SU-DHL-6 (cell line): ENCODE measurements at regions not wholly inside any gene's neighbourhood (a gene's known extent, or its start where the extent isn't known, plus 50 kb on each side); places are given as distances from the start of the nearest gene placed in this dataset.

Source experiments
- H2AFZ ChIP-seq: fragments of 200-600 bp; sonication (generic); 2 replicates; pipeline ENCODE4 v1.6.1; 2014; ENCODE audit warnings: low read depth, mild to moderate bottlenecking, moderate library complexity, mixed read lengths, antibody characterized with exemption, low read length; ENCODE audit not compliant: severe bottlenecking
- H3F3A ChIP-seq: fragments of 200-600 bp; shearing (Covaris generic); 2 replicates; pipeline ENCODE4 v1.6.0; 2016; ENCODE audit warnings: antibody characterized with exemption, mild to moderate bottlenecking; ENCODE audit not compliant: insufficient read depth
- H3K27ac ChIP-seq: fragments of 200-600 bp; sonication (generic); 2 replicates; pipeline ENCODE4 v1.5.1; 2016; ENCODE audit warnings: low read depth, mild to moderate bottlenecking, low read length, moderate library complexity, mixed read lengths
- H3K27me3 ChIP-seq: fragments of 200-600 bp; sonication (generic), shearing (Covaris generic); 2 replicates; pipeline ENCODE4 v1.6.0; 2014; ENCODE audit warnings: mild to moderate bottlenecking, low read length
- H3K36me3 ChIP-seq: fragments of 200-600 bp; sonication (generic); 2 replicates; pipeline ENCODE4 v1.6.1; 2014; ENCODE audit warnings: mild to moderate bottlenecking, low read length, mixed read lengths
- H3K4me2 ChIP-seq: fragments of 300-600, 200-600 bp; shearing (Covaris generic), sonication (generic); 2 replicates; pipeline ENCODE4 v1.6.0; 2014; ENCODE audit warnings: low read length, low read depth, mild to moderate bottlenecking; ENCODE audit not compliant: poor library complexity, severe bottlenecking
- H3K4me3 ChIP-seq: fragments of 200-600 bp; sonication (generic); 2 replicates; pipeline ENCODE4 v1.5.1; 2014; ENCODE audit warnings: antibody characterized with exemption, low read length, mild to moderate bottlenecking, mixed read lengths; ENCODE audit not compliant: insufficient read depth, poor library complexity, severe bottlenecking
- H3K79me2 ChIP-seq: fragments of 200-600 bp; sonication (generic); 2 replicates; pipeline ENCODE4 v1.6.1; 2014; ENCODE audit warnings: mild to moderate bottlenecking, low read length, moderate library complexity; ENCODE audit not compliant: insufficient read depth
- H3K9ac ChIP-seq: fragments of 200-600 bp; sonication (generic); 2 replicates; pipeline ENCODE4 v1.7.0; 2014; ENCODE audit warnings: mild to moderate bottlenecking, low read length
- H3K9me2 ChIP-seq: fragments of 200-600 bp; sonication (generic); replicated peaks from 2 replicates; pipeline ENCODE4 v1.6.1; 2014; ENCODE audit warnings: low read length; ENCODE audit not compliant: insufficient read depth
- H3K9me3 ChIP-seq: fragments of 200-600 bp; sonication (generic); 2 replicates; pipeline ENCODE4 v1.6.1; 2014; ENCODE audit warnings: low read length, mixed read lengths; ENCODE audit not compliant: insufficient read depth
- H4K20me1 ChIP-seq: fragments of 200-600 bp; sonication (generic); 2 replicates; pipeline ENCODE4 v1.6.1; 2014; ENCODE audit warnings: low read depth, mild to moderate bottlenecking, antibody characterized with exemption, low read length, moderate library complexity, mixed read lengths
- EZH2phosphoT487 ChIP-seq: fragments of 200-600 bp; sonication (generic), shearing (Covaris generic); conservative IDR thresholded peaks from 2 replicates; pipeline ENCODE4 v1.6.1; 2018; ENCODE audit warnings: mild to moderate bottlenecking, antibody characterized with exemption, low read length, moderate library complexity, mixed read lengths
- TF ChIP-seq, protein P1 (sequence below): fragments of 200-600 bp; sonication (generic); IDR thresholded peaks from one replicate; pipeline ENCODE4 v1.5.1; 2017; ENCODE audit warnings: antibody characterized with exemption, mild to moderate bottlenecking, low read length, moderate library complexity; ENCODE audit not compliant: insufficient read depth, poor library complexity, severe bottlenecking

DNA sequence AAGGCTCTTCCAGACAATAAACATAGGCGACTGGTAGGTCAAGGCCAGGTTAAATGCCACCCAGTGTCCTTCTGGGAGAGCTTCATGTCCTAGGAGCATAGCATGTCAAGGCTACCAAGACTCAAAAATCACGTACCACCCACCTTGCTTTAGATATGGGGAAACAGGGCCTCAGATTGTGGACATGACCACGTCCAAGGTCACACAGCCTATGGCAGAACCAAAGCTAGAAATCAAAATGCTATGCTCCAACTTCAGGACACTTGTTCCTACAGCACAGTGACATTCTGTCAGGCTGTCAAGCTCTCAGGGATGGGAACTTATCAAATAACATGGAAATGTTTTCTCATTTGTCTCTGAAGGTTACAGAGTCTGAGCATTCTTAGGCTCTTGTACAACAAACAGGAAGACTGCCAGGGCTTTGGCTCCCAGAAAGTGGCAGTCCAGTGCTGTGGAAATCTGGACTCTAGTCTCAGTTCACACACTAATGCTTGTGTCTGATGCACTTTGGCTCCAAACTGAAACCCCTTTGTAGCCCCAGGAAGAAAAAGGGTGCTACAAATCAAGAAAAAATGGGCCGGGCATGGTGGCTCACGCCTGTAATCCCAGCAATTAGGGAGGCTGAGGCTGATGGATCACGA is 170.4 kb upstream of the LPP start:
- no peak overlapping the region for H2AFZ ChIP-seq
- H3K9ac ChIP-seq: peak overlapping the region; percentile 76
- H3K9me2 ChIP-seq: no peaks in the 10 kb centered on the region
- H3K4me3 ChIP-seq: no peak overlapping the region
- H4K20me1 ChIP-seq: no peaks in the 10 kb centered on the region
- peak overlapping the region; percentile 100 for H3K27ac ChIP-seq
- H3K36me3 ChIP-seq: no peaks in the 10 kb centered on the region
- H3K79me2 ChIP-seq: no peaks in the 10 kb centered on the region
- H3K4me2 ChIP-seq: peak overlapping the region; percentile 89
- H3K27me3 ChIP-seq: no peaks in the 10 kb centered on the region
- peaks cover 55% of the 10 kb centered on the region for H3F3A ChIP-seq
- TF ChIP-seq, protein P1, sequence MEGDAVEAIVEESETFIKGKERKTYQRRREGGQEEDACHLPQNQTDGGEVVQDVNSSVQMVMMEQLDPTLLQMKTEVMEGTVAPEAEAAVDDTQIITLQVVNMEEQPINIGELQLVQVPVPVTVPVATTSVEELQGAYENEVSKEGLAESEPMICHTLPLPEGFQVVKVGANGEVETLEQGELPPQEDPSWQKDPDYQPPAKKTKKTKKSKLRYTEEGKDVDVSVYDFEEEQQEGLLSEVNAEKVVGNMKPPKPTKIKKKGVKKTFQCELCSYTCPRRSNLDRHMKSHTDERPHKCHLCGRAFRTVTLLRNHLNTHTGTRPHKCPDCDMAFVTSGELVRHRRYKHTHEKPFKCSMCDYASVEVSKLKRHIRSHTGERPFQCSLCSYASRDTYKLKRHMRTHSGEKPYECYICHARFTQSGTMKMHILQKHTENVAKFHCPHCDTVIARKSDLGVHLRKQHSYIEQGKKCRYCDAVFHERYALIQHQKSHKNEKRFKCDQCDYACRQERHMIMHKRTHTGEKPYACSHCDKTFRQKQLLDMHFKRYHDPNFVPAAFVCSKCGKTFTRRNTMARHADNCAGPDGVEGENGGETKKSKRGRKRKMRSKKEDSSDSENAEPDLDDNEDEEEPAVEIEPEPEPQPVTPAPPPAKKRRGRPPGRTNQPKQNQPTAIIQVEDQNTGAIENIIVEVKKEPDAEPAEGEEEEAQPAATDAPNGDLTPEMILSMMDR: no peak
- TF ChIP-seq EZH2phosphoT487: no peak
- no peaks in the 10 kb centered on the region for H3K9me3 ChIP-seq

GRCh38 chr3:187985647-187986046 is 168.3 kb upstream of the LPP start:
- Histone ChIP-seq H3K79me2 (no peaks in the 10 kb centered on the region), H3K36me3 (no peaks in the 10 kb centered on the region), H3K27ac (peak overlapping the region; percentile 6; the same call in 1 of the 2 replicates), H4K20me1 (no peaks in the 10 kb centered on the region), H3K4me2 (no peak overlapping the region), H3F3A (peaks cover 34% of the 10 kb centered on the region), H3K4me3 (no peak overlapping the region), H2AFZ (no peak overlapping the region), H3K9me2 (no peaks in the 10 kb centered on the region), H3K9ac (no peak overlapping the region), H3K27me3 (no peaks in the 10 kb centered on the region), H3K9me3 (no peaks in the 10 kb centered on the region)
- TF ChIP-seq, protein P1: no peak
- TF ChIP-seq EZH2phosphoT487: no peak

DNA sequence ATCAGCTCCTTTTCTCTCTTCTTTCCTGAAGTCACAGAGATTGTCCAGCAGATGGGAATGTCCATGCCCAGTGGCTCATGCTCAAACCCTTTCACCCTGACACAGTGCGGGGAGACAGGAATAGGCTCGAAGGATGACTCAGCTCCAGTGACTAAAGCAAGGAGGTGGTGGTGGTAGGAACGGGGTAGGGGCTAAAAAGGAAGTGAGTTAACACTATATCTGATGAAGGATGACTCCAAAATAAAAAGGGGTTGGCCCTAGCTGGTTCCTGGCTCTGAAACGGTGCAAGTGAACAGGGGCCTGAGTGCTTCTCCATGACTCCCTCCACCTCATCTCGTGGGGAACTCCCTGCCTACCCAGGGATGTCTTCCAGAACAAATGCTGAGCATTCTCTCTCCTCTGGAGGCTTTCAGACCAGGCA is 167.4 kb upstream of the LPP start:
- Histone ChIP-seq H3K36me3 (no peaks in the 10 kb centered on the region), H3K4me2 (no peak overlapping the region), H3K9me2 (no peaks in the 10 kb centered on the region), H3F3A (peaks cover 26% of the 10 kb centered on the region), H3K9ac (no peak overlapping the region), H3K9me3 (no peaks in the 10 kb centered on the region), H3K27me3 (no peaks in the 10 kb centered on the region), H3K4me3 (no peak overlapping the region), H3K79me2 (no peaks in the 10 kb centered on the region), H3K27ac (no peak overlapping the region), H4K20me1 (no peaks in the 10 kb centered on the region), H2AFZ (no peak overlapping the region)
- TF ChIP-seq, protein P1: no peak
- TF ChIP-seq EZH2phosphoT487: no peak
